Ishikawa (cell line): ENCODE measurements at regions not wholly inside any gene's neighbourhood (a gene's known extent, or its start where the extent isn't known, plus 50 kb on each side); places are given as distances from the start of the nearest gene placed in this dataset.

Experiments
- EP300 ChIP-seq: IDR thresholded peaks from 2 replicates; pipeline ENCODE4 v1.6.1; 2012; ENCODE audit warnings: borderline replicate concordance
- YY1 ChIP-seq: IDR thresholded peaks from 2 replicates; pipeline ENCODE4 v1.6.1; 2012; ENCODE audit warnings: low read depth
- ZBTB7A ChIP-seq: IDR thresholded peaks from 2 replicates; pipeline ENCODE4 v1.6.1; 2012; ENCODE audit warnings: low read depth

DNA sequence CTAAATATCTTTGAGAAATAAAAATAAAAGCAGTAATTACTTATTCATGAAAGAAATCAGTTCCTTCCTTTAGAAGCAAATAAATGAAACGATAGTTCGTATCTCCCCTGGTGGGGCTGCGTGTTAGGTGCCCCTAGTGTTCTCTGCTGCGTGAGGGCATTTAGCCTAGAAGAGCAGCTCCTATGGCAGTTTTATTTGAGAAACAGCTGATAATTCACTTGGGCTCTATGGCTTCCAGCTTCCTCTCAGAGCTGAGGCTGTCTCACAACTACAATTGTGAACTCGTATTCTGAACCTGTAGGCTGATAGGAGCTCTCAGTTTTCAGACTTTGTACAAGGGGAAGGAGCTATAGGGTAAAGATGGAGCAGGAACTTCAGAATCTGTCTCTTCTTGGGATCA lies 540.0 kb upstream of the MAP3K7 start:
- TF ChIP-seq YY1: no peak
- no peak for TF ChIP-seq ZBTB7A
- TF ChIP-seq EP300: no peak
